HepG2 (cell line): ENCODE measurements at regions not wholly inside any gene's neighbourhood (a gene's known extent, or its start where the extent isn't known, plus 50 kb on each side); places are given as distances from the start of the nearest gene placed in this dataset.

Source experiments
- NR3C1 ChIP-seq: sonication (generic); formaldehyde crosslinking; IDR thresholded peaks from 2 replicates; pipeline ENCODE4 v1.4.0; 2020; ENCODE audit warnings: missing genetic modification reagents
- RFX1 ChIP-seq: fragments of 450-650 bp; IDR thresholded peaks from 2 replicates; pipeline ENCODE4 v1.6.1; 2017
- ZC3H4 ChIP-seq: sonication (generic); formaldehyde crosslinking; IDR thresholded peaks from 2 replicates; pipeline ENCODE4 v1.4.0; 2020; ENCODE audit warnings: missing genetic modification reagents, borderline replicate concordance

DNA sequence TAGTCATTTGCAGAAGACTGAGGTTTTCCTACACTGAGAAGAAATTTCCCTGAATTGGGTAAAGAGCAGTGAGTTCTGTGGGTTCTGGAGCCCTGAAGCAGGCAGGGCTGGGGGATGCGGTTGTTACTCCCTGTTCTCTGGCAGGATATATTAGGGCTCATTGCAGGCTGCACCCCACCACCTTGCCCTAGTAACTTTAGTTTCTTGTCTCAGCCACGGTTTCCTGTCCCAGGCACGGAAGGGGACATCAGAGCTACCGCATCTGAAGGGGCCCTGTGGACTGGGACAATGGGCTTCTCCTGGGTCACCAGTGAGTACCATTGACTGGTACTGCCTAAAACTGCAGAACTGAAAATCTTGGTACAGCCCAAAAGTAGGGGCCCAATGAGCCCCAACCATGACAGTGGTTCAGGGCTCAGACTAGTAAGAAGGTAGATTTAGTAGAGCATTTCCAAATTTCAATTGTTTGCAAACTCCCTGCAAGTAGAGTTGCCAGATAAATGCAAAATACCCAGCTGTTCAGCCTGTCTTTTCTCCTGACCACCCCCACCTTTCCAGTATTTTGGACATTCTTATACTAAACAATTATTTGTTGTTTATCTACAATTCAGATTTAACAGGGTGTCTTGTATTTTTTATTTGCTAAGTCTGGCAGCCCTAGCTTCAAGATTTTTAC, 54.5 kb upstream of the EYA2 start:
- TF ChIP-seq ZC3H4 (CRISPR knock-in tag) (no peak), RFX1 (no peak), NR3C1 (CRISPR knock-in tag) (no peak)
